ENCODE measurements at regions not wholly inside any gene's neighbourhood (a gene's known extent, or its start where the extent isn't known, plus 50 kb on each side); places are given as distances from the start of the nearest gene placed in this dataset.

GRCh38 chr7:106982415-106982814 lies 62.1 kb upstream of the PRKAR2B start:
- TF ChIP-seq CTCF (IDR thresholded peaks at IDR 0.05) (no peak), POLR2A (IDR thresholded peaks at IDR 0.05) (no peak)

All from uterus (tissue), 2 donors.